ENCODE measurements at regions not wholly inside any gene's neighbourhood (a gene's known extent, or its start where the extent isn't known, plus 50 kb on each side); places are given as distances from the start of the nearest gene placed in this dataset.

DNA sequence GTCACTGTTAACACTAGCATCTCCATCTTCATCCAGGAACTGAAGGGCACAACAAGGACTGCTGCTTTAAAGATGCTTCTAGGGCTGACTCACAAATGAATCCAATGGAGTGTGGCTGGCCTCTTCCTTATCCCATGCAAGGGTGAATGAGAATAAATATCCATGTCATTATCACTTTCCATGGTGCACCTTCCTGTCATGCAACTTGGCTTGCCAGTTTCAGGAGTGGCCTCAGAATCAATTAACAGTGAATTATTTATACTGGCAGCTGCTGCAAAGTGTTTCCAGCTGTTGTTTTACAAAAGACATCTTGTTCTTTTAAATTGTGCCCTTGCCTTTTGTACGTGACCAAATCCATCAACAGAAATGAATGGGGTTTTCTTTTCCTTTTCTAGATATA lies 499.3 kb upstream of the TMEM132C start:
- no peak overlapping the region for H3K9ac ChIP-seq (replicated peaks; ENCODE audit: extremely low read depth, insufficient read depth, low read length)
- H2AFZ ChIP-seq (ENCODE audit: low read depth, low read length), result no peak overlapping the region
- H3K27ac ChIP-seq (ENCODE audit: insufficient read depth, low read depth, low read length), result no peak overlapping the region
- TF ChIP-seq JUN (IDR thresholded peaks at IDR 0.05; ENCODE audit: borderline replicate concordance, insufficient read depth, insufficient read length, low read depth) (no peak), GATA2 (IDR thresholded peaks at IDR 0.05; ENCODE audit: insufficient read depth, insufficient read length, low read depth, low read length) (no peak), MYC (IDR thresholded peaks at IDR 0.05; ENCODE audit: low read depth, low read length) (no peak), POLR2A (IDR thresholded peaks at IDR 0.05; ENCODE audit: low read depth, low read length) (no peak), EZH2 (IDR thresholded peaks at IDR 0.05; ENCODE audit: borderline replicate concordance, low read depth, low read length, severe bottlenecking) (no peak), POLR2AphosphoS5 (IDR thresholded peaks at IDR 0.05; ENCODE audit: insufficient read depth, low read depth, low read length) (no peak), FOS (IDR thresholded peaks at IDR 0.05; ENCODE audit: borderline replicate concordance, insufficient read depth, low read length) (no peak)
- TF ChIP-seq, protein P1, sequence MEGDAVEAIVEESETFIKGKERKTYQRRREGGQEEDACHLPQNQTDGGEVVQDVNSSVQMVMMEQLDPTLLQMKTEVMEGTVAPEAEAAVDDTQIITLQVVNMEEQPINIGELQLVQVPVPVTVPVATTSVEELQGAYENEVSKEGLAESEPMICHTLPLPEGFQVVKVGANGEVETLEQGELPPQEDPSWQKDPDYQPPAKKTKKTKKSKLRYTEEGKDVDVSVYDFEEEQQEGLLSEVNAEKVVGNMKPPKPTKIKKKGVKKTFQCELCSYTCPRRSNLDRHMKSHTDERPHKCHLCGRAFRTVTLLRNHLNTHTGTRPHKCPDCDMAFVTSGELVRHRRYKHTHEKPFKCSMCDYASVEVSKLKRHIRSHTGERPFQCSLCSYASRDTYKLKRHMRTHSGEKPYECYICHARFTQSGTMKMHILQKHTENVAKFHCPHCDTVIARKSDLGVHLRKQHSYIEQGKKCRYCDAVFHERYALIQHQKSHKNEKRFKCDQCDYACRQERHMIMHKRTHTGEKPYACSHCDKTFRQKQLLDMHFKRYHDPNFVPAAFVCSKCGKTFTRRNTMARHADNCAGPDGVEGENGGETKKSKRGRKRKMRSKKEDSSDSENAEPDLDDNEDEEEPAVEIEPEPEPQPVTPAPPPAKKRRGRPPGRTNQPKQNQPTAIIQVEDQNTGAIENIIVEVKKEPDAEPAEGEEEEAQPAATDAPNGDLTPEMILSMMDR (IDR thresholded peaks at IDR 0.05; ENCODE audit: extremely low read depth in 1 of 2, insufficient read depth in 1 of 2, low read depth in 1 of 2, low read length in 2 of 2), result no peak
- TF ChIP-seq, protein P2, sequence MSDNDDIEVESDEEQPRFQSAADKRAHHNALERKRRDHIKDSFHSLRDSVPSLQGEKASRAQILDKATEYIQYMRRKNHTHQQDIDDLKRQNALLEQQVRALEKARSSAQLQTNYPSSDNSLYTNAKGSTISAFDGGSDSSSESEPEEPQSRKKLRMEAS (IDR thresholded peaks at IDR 0.05; ENCODE audit: insufficient read depth, insufficient read length), result no peak
- H3K9me3 ChIP-seq (replicated peaks; ENCODE audit: control insufficient read depth, insufficient read depth, low read length), result peaks cover 6% of the 10 kb centered on the region
- no TSS peak for BruUV-seq (replicated peaks)
- no peaks in the 10 kb centered on the region for H3K9me1 ChIP-seq (replicated peaks; ENCODE audit: control insufficient read depth, extremely low read depth, insufficient read depth, low read length)
- H4K20me1 ChIP-seq (replicated peaks; ENCODE audit: control insufficient read depth, extremely low read depth, insufficient read depth, low read length), result no peaks in the 10 kb centered on the region
- no peak for DNase-seq (ENCODE audit: low read depth, low spot score)
- POLR2A ChIA-PET, result no interaction called here
- dilution Hi-C loops (cut with MboI; ENCODE audit: extremely low pct_ligation_motif_present, low sequenced_read_pairs), result no loop called here
- no peaks in the 10 kb centered on the region for H3K4me1 ChIP-seq (ENCODE audit: control insufficient read depth, extremely low read depth, insufficient read depth, low read length)
- no peaks in the 10 kb centered on the region for H3K27me3 ChIP-seq (ENCODE audit: control insufficient read depth in 2 of 2, insufficient read depth in 2 of 2, low read length in 2 of 2)
- no peak overlapping the region for H3K4me2 ChIP-seq (ENCODE audit: insufficient read depth, low read length)
- H3K36me3 ChIP-seq (ENCODE audit: control insufficient read depth in 2 of 2, extremely low read depth in 1 of 2, insufficient read depth in 2 of 2, low read length in 2 of 2), result no peaks in the 10 kb centered on the region
- intact Hi-C loops (cut with micrococcal nuclease), result no loop called here
- CTCF ChIA-PET, result no interaction called here
- no peak overlapping the region for H3K4me3 ChIP-seq (replicated peaks in 1 of 3; ENCODE audit: insufficient read depth in 1 of 3, low read depth in 1 of 3, low read length in 3 of 3)
- FAIRE-seq, result no peak
- no peaks in the 10 kb centered on the region for H3K79me2 ChIP-seq (ENCODE audit: control insufficient read depth, insufficient read depth, low read length)

All from endothelial cell of umbilical vein (primary cell).